NCI-H2029 (cell line): ENCODE measurements at regions not wholly inside any gene's neighbourhood (a gene's known extent, or its start where the extent isn't known, plus 50 kb on each side); places are given as distances from the start of the nearest gene placed in this dataset.

Experiments
- DNase-seq: peaks from one replicate; lab custom pipeline; 2025; lab: John Stamatoyannopoulos, UW

DNA sequence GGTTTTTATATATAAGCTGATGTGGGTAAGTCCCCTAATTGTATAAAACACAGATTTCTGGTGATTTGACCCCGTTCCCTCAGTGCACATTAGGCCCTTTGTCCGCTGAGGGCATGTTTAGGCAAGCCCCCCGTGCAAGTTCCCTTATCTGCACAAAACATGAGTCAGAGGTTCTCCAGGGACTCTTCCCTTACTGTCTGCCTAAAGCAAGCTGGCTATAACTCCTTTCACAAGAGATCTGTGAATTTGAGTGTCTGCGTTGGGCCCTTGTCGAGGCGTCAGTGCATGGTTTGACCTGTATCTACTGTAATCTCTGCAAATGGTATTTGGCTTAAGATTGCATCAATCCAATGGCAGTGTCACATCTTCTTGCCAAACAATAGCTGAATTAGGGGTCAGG lies 712.8 kb downstream of the CDH8 start:
- DNase-seq, result no peak

DNA sequence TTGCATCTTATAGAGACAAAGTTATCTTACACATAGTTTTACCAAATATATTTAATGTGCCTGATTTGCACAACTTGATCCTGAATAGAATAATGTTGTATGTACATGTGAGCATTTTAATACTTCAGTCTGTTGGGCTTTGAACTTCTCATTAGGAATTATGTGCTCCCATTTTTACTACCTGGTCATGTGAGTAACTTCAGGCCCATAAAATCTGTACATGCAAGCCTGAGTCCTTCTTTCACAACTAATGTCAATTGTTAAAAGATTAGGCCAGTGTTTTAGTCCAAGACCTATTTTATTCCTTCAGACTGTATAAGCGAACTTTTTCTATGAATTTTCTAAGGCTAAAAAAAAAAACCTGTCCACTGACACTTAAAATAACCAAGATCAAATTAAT lies 715.4 kb downstream of the CDH8 start:
- no peak for DNase-seq

DNA sequence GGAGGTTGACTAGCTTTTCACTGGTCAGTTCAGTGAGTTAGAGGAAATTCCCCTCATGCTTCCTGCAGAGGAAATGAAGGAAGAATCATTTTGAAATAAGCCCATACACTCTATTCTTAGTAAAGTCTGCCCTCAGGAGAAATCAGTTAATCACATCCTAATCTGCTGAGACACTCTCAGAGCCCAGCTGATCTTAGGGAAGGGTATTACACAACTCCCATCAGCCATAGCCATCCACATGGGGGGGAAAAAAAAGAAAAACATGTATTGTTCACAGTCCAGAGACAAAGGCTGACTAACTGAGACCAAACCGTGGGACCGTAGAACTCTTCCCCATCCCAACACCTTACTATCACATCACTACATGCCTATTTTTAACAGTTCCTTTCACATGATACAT lies 722.3 kb downstream of the CDH8 start:
- no peak for DNase-seq

DNA sequence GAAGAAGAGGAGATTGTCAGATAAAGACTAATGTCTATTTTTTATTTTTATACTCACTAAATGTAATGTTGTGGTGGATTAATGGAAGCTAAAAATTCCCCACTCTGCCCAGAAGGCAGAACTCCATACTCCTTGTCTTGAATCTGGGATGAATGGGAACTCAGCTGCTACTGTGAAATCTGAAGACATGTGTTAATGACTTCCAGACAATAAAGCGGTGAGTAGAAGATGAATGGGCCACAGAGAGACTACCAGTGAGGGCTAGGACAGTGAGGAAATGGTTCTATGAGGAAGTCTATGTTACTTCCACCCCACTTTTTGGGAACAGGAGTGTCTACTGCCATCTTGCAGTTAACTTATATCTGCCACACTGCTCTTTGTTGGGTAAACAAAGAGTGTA lies 726.9 kb downstream of the CDH8 start:
- no peak for DNase-seq

DNA sequence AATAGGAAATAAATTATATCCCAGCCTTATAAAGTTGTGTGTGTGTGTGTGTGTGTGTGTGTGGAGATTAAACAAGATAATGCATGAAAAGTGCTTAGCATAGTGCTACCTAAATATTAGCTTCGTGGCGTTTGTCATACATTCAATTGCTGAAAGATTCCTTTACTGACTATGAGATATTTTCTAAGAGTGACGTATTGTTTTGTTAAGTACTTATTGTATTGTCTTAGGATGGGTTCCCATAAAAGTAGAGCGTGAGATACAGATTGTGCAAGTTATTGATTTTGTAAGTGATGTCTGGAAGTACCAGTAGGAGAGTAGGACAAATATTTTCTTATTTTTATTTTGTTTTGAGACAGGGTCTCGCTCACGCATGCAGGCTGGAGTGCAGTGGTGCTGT lies 730.0 kb downstream of the CDH8 start:
- no peak for DNase-seq

DNA sequence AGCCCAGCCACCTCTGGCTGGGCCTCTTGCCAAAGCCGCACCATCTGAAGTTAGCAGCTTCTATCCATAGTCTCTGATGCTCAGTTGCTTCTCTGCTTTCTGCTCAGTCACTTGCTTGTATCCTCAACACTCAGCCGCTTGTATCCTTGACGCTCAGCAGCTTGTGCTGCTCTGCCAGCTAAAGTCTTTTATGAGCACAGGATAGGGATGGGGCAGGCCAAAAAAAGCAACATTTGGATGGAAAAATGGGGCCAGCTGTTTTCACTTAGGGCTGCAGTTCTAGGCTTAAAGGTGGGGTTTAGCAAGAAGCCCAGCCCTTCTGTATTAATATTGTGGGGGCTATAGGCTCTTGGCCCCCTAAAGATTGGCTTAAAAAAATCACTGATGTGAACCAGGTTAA lies 739.4 kb downstream of the CDH8 start:
- no peak for DNase-seq

DNA sequence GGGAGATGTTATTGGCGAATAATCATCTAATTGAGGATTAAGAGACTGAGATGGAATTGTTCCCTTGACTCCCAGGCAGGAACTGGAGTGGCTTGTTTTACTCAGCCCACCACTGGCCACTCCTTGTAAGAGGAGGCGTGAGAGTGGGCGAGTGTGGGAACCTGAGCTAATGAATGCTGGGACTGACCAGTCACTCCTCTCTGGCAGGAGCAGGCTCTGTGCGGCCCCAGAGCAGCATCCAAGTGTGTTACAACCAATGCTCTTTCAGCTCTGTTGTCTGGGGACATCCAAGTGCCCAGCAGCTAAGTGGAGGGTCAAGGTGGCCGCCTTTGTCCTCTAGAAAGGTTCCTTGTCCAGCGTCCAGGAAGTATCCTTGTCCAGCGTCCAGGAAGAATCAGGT lies 739.9 kb downstream of the CDH8 start:
- DNase-seq, result no peak

DNA sequence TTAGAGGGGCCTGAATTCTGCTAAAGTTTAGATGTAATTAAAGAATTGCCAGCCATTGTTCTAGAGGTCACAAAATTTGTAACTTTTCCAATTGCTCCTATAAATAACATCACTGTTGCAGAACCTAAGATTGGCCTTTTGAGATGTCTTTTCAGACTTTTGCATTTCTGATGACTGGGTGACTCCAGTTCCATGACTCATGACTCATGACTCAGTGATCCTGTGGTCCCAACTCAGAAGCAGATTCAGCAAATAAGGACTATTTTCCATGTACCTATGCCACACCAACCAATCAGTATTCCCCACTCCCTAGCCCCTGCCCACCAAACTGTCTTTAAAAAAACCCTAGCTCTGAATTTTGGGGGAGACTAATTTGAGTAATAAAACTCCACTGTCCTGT lies 740.9 kb downstream of the CDH8 start:
- no peak for DNase-seq

DNA sequence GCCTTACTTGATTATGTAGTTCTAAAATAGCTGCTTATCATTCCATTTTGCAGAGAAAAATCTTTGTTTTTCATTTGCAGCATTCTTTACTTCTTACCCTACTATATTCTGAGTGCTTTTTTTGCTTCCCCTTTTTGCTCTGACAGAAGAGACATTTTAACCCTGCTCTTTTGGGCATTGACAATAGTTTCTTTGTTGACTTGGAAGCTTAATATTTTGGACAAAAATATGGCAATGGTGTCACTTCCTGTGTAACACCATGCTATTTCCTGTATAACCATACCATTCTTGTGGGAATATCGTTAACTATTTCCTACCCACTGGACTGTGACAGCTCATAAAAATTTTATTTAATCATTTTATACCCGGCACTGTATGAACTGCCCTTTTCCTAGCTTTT lies 747.1 kb downstream of the CDH8 start:
- DNase-seq, result no peak

DNA sequence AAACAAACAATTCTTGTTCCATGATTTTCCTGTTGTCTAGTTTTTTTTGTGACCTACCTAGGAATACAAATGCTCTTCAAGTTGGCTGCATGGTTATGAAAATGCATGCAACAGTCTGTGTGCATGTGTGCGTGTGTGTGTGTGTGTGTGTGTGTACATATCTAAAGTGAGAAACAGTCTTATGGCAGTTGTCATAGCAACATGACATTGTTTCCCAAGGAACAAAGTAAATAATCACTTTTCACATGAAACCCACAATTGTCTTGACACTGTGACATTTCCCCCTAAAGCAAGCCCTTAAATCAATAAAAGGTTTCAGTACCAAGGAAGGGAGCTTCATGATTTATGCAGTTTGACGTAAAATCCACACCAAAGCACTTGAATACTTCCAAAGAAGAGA lies 758.4 kb downstream of the CDH8 start:
- no peak for DNase-seq

DNA sequence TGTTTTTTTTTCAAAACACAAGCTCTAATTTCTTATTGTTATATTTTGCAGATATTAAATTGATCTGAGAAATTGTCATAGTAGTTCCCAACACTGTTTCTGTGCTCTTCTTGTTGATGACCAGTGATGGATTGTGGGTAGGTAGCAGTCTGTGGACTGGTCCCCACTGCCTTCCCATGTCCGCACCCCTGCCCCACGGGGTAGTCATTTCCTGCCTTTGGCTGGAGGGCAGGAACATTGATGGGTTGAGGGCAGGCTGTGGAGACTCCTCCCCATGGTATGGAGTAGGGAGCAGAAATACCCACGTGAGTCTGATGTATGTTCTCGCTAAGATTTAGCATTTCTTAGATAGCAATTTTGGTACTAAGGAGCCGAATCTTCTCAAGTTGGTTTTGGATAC lies 762.0 kb downstream of the CDH8 start:
- DNase-seq, result no peak

DNA sequence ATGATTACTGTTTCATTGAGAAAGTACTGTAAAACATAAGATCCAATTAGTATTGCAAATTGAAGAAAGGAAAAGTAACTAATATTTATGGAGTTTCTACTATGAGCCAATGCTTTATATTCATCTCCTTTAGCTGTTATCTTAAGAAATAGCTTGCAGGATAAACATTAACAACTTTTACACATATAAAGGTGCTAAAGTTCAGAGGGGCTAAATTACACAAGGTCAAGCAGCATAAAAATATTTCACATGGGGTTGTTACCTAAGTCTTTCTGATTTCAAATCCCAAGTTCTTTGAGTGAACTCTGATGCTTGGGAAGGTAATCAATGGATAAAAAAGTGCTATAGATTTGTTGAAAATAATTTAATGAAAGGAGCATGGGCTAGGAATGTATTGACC lies 765.5 kb downstream of the CDH8 start:
- DNase-seq, result no peak

DNA sequence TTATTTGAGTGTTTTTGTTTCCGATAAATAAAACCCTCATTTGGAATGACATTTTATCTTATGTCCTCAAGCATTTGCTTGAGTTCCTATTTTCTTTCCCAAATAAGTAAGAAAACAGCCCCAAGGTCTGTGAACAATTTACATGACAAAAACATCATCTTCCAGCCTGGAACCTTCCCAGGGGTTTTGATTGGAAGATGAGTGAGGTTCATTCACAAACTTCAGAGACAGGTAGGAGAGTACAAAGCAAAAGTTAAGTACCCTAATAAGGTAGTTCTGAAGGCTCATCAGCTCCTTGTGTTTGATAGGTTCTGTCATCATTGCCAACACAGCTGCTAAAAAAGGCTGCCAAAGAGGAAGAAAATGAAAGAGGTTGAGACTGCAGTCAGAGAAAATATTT lies 772.8 kb downstream of the CDH8 start:
- no peak for DNase-seq

DNA sequence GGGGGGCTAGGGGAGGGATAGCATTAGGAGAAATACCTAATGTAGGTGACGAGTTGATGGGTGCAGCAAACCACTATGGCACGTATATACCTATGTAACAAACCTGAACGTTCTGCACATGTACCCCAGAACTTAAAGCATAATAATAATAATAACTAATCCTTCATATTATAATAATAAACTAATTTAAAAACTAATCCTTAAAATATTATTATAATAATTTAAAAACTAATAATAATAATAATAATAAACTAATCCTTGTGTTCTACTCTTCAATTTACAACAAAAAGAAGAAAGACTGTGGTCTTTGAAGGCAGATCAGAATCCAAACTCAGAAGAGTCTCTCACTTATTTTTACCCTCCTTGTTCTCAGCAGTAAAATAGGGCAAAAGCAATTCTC lies 774.9 kb downstream of the CDH8 start:
- no peak for DNase-seq

DNA sequence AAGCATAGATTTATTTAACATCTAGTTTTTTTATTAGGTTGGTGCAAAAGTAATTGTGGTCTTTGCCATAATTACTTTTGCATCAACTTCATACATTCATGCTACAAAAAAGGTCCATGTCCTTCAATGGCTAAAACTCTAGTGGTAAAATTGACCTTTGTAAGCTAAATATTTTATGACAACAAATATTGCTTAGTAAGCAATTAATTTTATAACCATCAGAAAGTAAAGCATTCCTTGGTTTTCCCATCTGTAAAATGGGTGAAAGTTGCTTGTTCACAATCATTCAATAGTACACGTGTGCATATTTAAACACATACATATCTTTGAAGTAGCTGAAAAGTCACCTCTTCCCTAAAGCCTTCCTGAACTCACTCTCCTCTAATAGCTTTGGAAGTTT lies 789.6 kb downstream of the CDH8 start:
- DNase-seq, result no peak

DNA sequence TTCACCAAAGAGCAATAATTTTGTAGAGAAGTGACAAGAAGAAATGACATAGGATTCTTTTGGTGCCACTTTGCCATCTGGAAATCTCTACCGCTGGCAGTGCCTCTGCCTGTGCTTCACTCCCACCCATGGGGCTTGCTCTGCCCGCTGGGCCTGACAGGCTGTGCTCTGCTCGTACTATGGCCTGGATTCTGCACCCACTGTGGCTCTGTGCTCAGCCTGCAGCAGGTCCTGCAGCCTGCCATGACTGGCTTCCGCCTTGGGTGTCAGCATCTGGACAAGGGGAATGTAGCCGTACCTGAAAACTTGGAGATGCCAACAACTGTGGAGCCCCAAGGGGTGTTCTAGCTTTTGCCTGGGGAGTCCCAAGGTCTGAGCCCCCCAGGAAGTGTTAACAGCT lies 792.3 kb downstream of the CDH8 start:
- no peak for DNase-seq

DNA sequence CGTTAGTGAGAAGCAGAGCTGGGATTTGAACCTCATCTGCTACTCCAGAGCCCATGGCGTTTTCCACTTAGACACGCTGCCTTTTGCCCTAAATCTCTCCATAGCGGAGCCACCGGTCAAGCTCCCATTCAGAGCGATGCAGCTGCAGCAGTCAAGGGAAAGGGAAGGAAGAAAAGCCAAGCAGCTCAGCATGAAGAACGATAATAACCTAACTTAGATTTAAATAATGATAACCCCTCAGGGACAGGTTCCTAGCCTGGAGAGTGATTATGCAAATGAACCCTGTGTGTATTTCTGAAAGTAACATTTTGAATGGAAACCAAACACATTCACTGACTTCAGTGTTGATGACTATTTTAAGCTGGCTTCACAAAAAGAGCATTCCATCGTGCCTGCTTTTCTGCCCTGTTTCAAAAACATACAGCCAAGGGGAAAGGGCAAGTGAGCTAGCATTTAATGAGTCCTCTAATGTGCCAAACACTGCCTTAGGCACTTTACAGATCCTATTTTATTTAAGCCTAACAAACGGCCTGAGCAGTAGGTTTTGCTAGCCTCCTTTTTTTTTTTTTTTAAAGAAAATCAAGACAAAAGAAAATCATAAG lies 798.3 kb downstream of the CDH8 start:
- DNase-seq, result no peak

DNA sequence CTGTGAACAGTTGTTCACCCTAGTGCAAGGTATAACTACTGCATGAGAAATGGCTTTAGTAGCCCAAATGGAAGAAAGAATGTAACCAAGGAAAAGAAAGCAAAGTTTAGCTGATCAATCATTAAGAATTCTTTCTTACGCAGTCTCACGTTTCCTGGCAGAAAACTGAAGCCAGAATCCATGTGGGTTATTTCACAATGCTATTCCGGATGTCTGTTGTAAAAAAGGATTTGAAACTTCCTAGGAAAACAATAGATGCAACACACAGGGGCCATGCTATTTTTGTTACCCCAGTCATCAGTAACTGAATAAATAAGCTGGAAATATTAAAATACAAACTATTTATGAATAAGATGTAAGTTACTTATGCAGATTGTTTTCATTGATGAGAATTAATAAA lies 802.5 kb downstream of the CDH8 start:
- DNase-seq, result no peak

DNA sequence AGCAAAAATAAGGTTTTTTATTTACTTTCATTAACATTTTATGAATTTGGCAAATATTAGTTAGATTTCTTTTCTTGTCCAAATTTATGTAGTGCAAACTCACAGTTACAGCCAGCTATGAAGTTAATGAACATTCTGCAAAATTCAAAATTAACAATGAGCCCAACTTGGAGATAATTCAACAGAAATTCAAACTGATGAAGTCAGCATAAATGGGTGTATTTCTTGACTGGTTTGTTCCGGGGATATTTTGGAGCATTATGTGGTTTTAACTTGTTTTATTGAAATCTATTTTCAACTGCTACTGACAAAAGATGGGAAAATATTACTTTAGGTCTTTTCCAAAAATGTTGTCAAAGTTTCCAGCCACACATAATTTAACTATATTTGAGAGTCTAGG lies 807.9 kb downstream of the CDH8 start:
- DNase-seq, result no peak

DNA sequence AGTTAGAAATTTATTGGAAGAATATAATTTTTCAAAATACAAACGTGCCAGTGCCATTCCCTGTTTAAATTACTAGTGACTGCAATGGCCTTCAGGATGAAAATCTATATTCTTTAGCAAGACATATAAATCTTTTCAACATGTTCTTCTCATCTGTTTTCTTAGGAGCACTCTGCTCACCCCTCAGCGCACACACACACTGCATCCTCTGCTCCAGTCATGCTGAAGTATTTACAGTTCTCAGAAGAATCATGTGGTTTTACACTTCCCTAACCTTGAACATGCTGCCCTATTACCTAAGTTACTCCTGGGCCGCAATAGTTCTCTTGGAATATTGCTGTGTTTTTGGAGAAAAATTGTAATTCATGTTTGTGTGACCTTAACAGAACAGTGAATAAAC lies 820.6 kb downstream of the CDH8 start:
- DNase-seq, result no peak

DNA sequence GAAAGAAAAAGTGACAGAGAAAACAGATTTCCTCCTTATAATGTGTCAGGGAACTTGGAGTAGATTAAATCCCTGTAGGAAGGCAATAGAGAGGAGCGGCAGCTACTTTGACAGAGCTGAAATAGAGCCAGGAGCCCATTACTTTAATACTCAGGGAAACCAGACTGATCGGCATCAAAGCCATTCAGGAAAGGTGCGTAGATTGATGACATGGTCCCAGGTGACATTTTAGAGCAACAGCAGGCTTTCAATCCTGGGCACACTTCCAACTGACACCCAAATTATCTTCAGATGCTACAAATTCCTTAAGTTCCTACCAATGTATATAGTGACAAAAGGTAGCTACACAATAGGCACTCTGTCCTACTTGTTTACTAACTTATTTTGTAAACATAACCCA lies 821.5 kb downstream of the CDH8 start:
- no peak for DNase-seq

DNA sequence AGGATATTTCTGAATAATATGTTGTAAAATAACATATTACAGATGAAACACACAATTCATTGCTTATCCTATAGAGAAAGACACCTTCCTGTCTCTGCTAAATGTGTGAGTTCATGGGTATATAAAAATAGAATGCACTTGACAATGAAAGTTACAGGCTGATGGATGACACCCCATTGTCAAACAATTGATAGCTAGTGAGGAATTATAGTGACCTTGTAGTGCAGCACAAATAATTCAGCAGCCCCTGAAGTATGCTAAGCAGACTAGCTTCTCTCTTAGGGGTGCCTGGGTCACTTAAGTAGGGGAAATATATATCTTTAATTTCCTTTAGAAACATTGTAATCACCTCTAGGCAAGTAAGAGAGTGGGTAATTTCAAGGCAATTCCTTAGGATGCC lies 826.2 kb downstream of the CDH8 start:
- no peak for DNase-seq

DNA sequence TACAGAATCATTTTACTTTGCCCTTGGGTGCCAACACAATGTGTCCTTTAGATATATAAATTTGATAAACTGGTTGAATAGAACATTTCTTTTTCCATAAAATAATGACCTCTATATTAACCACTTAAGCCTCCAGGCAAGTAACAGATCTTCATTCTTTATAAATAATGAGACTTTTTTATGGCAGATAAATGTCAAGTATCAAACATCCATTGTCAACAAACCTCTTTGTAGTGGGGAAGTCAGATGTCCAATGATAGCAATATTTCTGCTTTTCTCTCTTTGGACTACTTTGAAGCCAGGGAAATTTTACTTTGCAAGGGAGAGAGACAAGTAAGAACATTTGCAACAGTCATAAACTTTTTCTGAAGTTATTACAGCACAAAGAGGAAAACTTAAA lies 841.2 kb downstream of the CDH8 start:
- no peak for DNase-seq

DNA sequence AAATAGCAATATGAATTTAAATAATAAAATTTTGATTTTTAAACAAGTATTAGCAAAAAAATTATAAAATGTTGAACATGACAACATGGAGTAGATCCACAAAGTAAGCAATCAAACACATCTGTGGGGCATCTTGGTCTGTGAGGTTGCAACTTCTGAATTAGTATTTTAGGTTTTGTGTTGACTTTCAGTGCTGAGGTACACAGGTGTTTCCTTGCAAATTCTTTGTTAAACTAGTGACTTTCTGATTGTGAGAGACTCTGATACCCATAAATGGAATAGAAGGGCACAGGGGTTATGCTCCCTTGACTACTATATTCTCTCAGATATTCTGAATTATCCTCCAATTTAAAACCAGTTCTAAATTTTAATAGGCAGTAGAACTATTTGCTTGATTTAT lies 841.7 kb downstream of the CDH8 start:
- no peak for DNase-seq

DNA sequence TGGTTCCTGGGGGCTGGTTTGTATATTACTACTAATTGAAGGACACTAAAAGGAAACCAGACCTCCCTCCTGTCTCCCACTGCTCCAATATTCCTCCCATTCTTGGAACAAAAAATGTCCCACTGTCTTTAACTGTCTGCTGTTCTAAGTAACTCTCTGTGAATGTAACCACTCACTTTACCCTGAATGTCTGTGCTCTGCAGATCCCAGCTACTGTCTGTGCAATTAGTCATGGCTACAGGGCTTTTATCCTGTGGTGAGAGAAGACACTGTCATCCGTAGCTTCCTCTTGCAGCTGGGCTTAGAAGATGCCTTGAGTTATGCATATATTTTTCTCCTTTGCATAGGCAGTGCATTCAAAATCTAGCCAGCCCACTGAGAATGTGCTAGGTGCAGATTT lies 853.8 kb downstream of the CDH8 start:
- no peak for DNase-seq
